Skeletal muscle cell (primary cell): ENCODE measurements at regions not wholly inside any gene's neighbourhood (a gene's known extent, or its start where the extent isn't known, plus 50 kb on each side); places are given as distances from the start of the nearest gene placed in this dataset.

ENCODE experiments used
- DNase-seq: peaks from one replicate; pipeline ENCODE4 v3.0.0-alpha.2; 2010; ENCODE audit warnings: low read depth
- H3K4me3 ChIP-seq: 2 replicates; pipeline ENCODE4 v1.5.1; 2011; ENCODE audit warnings: low read depth, mild to moderate bottlenecking, control low read depth, low read length, moderate library complexity

DNA sequence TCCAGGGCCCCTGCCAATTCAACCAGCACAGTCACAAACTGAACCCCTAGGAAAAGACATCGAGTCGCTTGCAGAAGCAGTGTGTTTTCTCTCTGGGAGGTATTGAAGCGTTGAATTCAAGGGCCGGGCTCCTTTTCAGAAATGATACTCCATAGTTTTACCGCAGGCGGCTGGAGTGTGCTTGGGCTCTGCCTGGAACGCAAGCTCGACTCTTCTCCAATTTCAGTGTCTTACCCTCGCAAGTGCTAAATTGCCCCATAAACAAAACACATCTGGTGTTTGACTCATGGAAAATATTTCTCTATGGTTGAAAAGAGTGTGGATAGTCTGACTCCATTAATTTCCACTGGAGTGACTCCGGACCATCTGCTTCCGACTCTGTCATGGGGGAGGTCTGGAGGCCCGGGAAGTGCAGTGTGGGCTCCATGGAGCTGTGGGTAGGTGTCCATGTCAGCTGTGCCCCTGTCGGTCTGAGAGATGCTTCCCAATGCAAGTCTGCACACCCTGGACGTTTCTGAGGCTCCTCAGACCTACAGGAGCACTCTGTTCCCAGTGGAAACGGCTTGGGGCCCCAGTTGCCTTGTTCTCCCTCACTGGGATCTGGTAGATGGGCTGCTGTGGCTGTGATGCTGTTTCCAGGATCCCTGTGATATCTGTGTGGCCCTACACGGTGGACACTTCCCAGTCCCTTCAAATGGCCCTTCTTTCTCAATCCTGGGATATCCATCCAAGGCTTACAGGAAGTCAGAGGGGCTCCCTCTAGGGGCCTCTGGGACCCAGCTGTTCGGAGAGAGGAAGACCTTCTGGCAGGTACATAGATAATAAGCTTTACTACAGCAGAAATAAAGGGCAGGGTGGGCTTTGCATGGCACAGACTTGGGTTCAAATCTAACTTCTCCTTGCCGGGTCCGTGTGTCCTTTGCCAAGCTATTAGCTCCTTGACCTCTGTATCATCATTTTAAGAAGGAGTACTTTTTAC lies 119.8 kb upstream of the CDH13 start:
- H3K4me3 ChIP-seq = no peak overlapping the region
- DNase-seq = no peak

- no peak for DNase-seq
- no peak overlapping the region for H3K4me3 ChIP-seq
Measured at GRCh38 chr16:82504836-82505235, 121.9 kb upstream of the CDH13 start.

DNA sequence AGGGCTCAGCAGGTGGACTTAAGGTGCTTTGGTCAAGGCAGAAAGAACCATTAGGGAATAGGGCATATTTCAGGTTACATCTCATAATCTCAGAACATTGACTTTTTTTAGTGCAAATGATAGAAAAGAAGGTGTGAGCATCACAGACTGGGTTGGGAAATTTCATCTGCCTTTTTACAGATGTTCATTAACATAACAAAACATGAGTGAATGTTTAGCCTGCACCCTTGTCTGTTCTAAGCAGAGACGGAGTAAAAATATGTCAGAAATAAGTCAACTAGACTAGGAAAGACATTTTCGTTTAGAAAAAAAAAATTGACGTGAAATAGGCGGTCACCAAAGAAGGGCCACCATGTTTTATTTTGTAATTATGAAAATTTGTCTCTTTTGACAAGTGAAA lies 127.5 kb upstream of the CDH13 start:
- DNase-seq = no peak
- H3K4me3 ChIP-seq = no peak overlapping the region

- no peak for DNase-seq
- no peak overlapping the region for H3K4me3 ChIP-seq
Measured at GRCh38 chr16:82497139-82497538, 129.6 kb upstream of the CDH13 start.

DNA sequence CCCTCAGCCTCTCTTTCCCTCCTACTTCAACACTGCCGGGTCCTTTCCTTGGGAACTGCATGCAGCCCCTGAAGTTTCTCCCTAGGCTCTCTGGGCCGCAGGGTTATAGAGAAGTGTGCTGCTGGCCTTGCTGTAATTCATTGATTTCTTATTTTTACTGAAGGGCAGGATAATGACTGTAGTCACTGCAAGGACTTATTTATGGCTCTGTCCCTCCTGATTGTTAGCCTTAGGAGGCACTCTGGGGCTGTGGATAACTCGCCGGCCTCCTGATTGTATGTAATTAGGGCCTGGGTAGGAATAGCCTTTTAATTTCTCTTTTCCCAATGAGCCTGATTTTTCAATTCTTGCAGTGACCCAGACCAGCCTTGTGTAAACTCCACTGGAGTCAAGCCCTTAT lies 138.3 kb upstream of the CDH13 start:
- DNase-seq = no peak
- no peak overlapping the region for H3K4me3 ChIP-seq

GRCh38 chr16:82481455-82481854 lies 145.3 kb upstream of the CDH13 start:
- DNase-seq = no peak
- no peak overlapping the region for H3K4me3 ChIP-seq

DNA sequence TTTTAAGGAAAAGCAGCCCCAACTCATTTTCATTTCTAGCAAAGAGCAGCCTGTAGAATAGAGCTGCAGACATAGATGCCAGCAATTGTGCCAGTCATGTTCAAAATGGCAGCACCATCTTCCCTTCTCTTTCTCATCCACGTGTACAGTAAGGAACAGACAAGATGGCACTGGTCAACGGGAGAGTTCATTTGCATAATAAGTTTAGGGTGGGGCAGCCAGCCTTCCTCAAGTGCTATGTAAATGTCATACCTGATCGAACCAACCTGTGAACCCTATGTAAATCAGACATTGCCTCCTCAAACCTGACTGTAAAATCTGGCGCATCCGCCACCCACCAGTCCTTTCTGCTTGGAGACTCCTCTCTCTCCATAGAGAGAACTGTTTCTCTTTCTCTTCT lies 150.0 kb upstream of the CDH13 start:
- DNase-seq = no peak
- H3K4me3 ChIP-seq = no peak overlapping the region

- no peak for DNase-seq
- no peak overlapping the region for H3K4me3 ChIP-seq
Measured at GRCh38 chr16:82470620-82471152, 156.1 kb upstream of the CDH13 start.

- no peak overlapping the region for H3K4me3 ChIP-seq
- DNase-seq = no peak
Measured at GRCh38 chr16:82470016-82470415, 156.8 kb upstream of the CDH13 start.

- H3K4me3 ChIP-seq = no peak overlapping the region
- no peak for DNase-seq
Measured at GRCh38 chr16:82464187-82464586, 162.6 kb upstream of the CDH13 start.

DNA sequence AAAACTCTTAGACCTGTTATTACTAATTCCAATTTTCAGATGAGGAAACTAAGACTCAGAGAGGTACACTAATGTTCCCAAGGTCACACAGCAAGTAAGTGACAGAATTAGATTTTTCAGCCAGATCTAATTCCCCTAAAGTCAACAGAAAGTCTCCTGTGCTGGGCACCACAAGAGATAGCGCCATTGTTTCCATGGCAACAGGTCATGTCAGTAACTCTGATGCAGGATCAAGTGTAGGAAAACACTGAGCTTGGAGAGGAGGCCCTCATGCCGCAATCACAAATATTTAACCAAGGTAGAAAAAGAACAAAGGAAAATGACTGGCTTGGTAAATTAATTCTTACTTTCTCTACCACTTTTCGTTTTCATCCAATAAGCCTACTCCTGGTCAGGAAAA lies 166.0 kb upstream of the CDH13 start:
- DNase-seq = no peak
- no peak overlapping the region for H3K4me3 ChIP-seq

DNA sequence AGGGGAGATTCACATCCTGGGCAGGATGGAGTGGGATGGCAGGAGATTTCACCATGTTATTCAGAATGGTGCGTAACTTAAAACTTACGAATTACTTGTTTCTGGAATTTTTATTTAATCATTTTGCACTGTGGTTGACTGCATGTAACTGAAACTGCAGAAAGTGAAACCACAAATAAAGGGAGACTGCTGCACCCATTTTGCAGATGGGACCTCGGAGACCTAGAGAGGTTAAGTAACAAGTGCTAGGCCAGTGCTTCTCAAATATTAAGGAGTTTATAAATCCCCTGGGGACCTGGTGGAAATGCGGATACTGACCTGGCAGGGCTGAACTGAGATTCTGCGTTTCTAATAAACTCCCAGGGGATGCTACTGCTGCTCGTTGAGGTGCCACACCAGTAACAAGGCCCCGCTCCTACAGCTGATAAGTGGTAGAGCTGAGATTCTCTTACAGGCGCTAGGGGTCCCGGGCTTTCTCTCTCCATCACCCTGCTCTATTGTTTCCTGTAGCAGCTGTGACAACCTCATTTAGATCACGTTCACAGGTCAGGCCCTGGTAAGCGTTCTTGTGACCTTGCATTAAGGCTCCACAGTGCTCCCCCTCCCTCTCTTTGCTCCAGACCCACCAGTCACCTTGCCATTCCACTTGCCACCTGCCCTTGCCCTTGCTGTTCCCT lies 167.1 kb upstream of the CDH13 start:
- no peak for DNase-seq

DNA sequence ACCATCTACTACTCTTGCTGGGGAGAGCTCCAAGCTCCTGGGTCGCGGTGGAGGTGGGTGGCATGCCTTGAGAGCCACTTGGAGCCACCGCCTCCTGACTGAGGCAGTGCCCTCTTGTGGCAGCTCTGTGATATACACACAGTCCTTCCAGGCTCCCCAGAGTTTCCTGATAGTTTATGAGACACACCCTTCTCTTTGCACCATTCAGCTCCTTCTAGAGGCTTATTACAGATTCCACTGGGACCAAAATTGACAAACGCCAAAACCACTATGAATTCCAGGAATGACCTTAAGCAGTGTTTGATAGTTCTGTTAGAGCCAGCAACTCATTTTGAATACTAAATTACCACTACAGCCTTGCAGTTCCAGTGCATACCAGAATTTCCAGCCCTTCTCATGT lies 170.1 kb upstream of the CDH13 start:
- no peak overlapping the region for H3K4me3 ChIP-seq
- no peak for DNase-seq

More for the DNA sequence above, 167.1 kb upstream of the CDH13 start:
- no peak overlapping the region for H3K4me3 ChIP-seq

DNA sequence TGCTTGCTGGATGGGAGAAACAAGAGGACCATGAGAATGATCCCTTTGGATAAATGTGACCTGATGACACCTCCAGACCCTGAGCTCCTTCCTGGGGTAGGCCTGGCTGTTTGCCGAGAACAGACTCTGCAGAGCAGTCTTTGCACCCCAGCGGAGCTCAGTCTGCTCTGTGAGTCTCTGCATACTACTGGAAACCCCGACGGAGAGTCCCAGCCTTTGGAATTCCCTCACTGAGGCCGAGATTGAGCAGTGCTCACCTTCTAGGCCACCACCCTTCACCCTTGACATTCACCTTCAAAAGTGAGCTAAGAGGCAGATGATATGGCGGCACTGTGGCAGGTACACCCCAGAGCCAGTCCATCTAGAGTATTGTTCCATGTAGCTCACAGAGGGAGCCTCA lies 172.2 kb upstream of the CDH13 start:
- H3K4me3 ChIP-seq = no peak overlapping the region

DNA sequence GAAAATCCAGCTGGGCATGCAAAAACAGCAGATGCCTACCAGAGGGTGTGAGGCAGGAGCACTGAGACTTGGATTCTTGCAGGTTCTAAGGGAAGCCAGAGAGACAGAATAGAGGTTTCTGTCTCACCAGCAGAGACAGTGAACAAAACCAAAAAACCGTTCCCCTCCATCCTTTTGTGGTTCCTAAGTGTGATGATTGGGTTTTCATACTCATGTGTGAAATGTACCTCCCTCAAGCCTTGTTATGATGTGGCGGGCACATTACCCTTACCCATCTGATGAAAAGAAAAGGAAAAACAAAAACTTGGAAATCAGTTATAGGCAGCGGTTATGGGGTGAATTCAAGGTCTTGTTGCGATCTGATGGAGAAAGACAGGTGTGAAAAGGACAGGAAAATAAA lies 172.6 kb upstream of the CDH13 start:
- no peak for DNase-seq
- no peak overlapping the region for H3K4me3 ChIP-seq

More for the DNA sequence above, 172.2 kb upstream of the CDH13 start:
- no peak for DNase-seq

DNA sequence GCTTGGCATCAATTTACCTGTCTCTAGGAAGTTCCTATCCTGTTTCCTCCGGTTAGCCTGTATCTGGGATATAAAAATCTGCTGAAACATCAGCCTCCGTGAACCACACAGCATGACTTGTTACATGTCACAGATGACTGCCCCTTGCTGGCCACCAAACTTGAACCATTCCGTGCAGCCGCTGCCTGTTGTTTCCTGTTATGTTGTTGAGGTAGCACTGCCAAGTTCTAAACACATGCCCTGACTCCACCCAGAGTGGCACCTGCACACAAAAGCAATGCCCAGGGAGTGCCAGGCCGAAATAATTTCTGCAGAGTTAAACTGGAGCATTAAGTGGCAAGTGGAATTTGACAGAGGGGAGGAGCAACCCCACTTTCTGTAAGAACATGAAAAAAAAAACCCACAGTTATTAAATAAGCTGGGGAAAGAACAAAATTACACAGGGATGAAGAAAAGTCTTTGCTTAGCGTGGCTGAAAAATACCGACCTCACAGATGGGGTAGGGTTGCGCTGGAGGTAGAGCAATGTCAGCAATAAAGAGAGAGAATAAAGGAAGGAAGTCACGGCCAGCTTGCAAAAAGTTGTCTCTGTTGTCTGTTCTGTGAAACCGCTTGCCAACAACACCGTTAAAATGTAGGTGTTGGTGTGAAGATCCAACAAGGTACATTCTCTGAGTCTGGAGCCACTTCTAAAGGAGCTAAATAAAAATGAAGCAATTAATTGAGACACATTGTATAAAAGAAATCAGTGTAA lies 174.6 kb upstream of the CDH13 start:
- H3K4me3 ChIP-seq = no peak overlapping the region

DNA sequence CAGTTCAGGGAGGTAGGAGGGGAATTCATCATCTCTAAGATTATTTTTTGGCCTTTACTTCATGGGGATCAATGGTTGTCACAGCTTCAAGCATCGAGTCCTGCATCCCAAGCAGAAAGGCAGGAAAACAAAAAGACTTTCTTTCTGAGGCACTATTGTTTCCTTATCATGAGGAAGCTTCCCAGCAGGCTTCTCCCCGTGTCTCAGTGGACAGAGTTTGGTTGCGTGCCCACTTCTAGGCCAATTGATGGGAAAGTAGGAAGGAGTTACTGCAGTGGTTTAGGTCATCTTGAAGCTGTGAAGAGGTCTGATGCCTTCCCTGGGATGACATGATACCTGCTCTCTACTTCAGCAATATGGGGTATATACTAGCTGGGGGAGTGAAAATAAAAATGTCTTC lies 175.3 kb upstream of the CDH13 start:
- DNase-seq = no peak
- H3K4me3 ChIP-seq = no peak overlapping the region

More for the DNA sequence above, 174.6 kb upstream of the CDH13 start:
- no peak for DNase-seq

DNA sequence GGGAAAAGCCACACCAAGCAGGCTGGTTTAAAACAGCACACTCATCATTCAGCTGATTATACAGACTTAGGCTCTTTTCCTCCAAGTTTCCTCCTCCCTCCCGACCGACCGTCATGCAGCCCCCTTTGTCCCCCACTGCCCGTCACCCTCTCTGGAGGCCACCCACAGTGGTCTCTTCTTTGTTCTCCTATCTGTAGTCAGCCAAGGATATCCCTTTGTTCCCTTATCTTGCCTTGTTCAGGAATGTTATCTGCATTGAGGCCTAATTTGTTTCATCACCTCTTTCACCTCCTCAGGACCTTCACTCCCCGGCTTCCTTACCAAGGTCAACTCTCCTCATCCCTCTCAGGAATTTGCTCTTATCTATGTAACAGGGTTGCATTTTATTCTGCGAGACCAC lies 186.4 kb upstream of the CDH13 start:
- no peak for DNase-seq
- no peak overlapping the region for H3K4me3 ChIP-seq

DNA sequence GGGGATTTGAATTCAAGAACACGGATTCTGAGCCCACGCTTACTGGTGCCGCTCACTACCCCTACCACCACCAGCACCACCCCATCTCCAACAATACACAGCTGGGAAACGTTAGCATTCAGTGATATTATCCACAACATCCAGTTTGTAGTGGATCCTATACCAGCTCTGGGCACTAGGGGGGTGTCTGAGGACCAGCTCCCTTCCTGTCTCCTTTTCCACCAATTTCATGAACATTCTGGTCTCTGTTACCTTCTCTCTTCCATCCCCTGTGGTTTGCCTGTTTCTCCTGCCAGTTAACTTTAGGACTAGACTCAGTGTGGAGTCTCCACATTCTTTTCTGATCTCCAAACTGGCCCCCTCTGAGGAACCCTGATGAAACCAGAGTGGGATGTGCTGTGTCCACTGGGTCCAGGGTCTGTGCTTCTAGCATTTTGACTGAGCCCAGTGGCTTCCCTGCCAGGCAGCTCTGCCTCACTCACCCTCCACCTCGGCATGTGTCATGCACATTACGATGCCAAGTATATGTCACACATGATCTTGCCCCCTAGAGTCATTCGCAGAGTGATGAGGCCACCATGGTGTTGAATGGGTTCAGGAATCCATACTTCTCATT lies 187.0 kb upstream of the CDH13 start:
- no peak overlapping the region for H3K4me3 ChIP-seq
- DNase-seq = no peak
